ENCODE measurements at regions not wholly inside any gene's neighbourhood (a gene's known extent, or its start where the extent isn't known, plus 50 kb on each side); places are given as distances from the start of the nearest gene placed in this dataset.

DNA sequence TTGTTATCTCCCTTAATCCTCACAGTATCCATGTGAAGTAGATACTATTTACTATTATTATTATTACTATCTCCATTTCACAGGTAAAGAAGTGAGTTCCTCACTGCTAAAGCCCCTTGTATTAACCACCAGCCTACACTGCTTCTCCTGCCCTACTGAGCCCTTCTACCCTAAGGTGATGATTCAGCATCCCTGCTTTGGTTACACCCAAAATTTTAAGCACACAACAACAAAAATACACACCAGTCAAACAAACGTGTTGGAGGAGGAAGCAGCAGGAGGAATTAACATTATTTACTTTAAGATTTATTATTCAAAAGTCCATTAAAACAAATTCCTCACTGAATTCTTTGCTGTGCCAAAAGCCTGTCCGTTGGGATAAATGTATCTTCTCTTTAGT, 370.2 kb upstream of the BRINP1 start:
- Histone ChIP-seq H3K9me3 (ENCODE audit: control insufficient read depth, insufficient read depth, low read depth, low read length) (no peaks in the 10 kb centered on the region), H3K27ac (ENCODE audit: extremely low read depth, low read depth, low read length) (no peak overlapping the region), H3K4me1 (ENCODE audit: control insufficient read depth, insufficient read depth, low read length) (no peaks in the 10 kb centered on the region), H3K4me3 (ENCODE audit: low read depth, low read length) (no peak overlapping the region), H3K36me3 (ENCODE audit: control insufficient read depth in 2 of 2, insufficient read depth in 1 of 2, low read length in 2 of 2) (no peaks in the 10 kb centered on the region)
- POLR2A ChIA-PET: no interaction called here
- TF ChIP-seq, protein P1, sequence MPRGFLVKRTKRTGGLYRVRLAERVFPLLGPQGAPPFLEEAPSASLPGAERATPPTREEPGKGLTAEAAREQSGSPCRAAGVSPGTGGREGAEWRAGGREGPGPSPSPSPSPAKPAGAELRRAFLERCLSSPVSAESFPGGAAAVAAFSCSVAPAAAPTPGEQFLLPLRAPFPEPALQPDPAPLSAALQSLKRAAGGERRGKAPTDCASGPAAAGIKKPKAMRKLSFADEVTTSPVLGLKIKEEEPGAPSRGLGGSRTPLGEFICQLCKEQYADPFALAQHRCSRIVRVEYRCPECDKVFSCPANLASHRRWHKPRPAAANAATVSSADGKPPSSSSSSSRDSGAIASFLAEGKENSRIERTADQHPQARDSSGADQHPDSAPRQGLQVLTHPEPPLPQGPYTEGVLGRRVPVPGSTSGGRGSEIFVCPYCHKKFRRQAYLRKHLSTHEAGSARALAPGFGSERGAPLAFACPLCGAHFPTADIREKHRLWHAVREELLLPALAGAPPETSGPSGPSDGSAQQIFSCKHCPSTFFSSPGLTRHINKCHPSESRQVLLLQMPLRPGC (tag by site-specific recombination; IDR thresholded peaks at IDR 0.05): no peak
- TF ChIP-seq ZNF335 (tag by site-specific recombination; conservative IDR thresholded peaks at IDR 0.05) (no peak), ZNF530 (tag by site-specific recombination; IDR thresholded peaks at IDR 0.05; ENCODE audit: low read depth) (no peak), ZNF561 (tag by site-specific recombination; IDR thresholded peaks at IDR 0.05; ENCODE audit: borderline replicate concordance) (no peak), ZSCAN23 (tag by site-specific recombination; IDR thresholded peaks at IDR 0.05) (no peak), ZNF514 (tag by site-specific recombination; IDR thresholded peaks at IDR 0.05) (no peak), ZNF843 (tag by site-specific recombination; IDR thresholded peaks at IDR 0.05) (no peak), ZBTB21 (tag by site-specific recombination; IDR thresholded peaks at IDR 0.05) (no peak), MEIS1 (CRISPR knock-in tag; IDR thresholded peaks at IDR 0.05; ENCODE audit: borderline replicate concordance) (no peak), ZSCAN16 (tag by site-specific recombination; IDR thresholded peaks at IDR 0.05) (no peak)
- TF ChIP-seq, protein P2, sequence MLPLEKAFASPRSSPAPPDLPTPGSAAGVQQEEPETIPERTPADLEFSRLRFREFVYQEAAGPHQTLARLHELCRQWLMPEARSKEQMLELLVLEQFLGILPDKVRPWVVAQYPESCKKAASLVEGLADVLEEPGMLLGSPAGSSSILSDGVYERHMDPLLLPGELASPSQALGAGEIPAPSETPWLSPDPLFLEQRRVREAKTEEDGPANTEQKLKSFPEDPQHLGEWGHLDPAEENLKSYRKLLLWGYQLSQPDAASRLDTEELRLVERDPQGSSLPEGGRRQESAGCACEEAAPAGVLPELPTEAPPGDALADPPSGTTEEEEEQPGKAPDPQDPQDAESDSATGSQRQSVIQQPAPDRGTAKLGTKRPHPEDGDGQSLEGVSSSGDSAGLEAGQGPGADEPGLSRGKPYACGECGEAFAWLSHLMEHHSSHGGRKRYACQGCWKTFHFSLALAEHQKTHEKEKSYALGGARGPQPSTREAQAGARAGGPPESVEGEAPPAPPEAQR (tag by site-specific recombination; IDR thresholded peaks at IDR 0.05): no peak
- TF ChIP-seq, protein P3, sequence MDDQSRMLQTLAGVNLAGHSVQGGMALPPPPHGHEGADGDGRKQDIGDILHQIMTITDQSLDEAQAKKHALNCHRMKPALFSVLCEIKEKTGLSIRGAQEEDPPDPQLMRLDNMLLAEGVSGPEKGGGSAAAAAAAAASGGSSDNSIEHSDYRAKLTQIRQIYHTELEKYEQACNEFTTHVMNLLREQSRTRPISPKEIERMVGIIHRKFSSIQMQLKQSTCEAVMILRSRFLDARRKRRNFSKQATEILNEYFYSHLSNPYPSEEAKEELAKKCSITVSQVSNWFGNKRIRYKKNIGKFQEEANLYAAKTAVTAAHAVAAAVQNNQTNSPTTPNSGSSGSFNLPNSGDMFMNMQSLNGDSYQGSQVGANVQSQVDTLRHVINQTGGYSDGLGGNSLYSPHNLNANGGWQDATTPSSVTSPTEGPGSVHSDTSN (CRISPR knock-in tag; IDR thresholded peaks at IDR 0.05): no peak
- TF ChIP-seq, protein P4, sequence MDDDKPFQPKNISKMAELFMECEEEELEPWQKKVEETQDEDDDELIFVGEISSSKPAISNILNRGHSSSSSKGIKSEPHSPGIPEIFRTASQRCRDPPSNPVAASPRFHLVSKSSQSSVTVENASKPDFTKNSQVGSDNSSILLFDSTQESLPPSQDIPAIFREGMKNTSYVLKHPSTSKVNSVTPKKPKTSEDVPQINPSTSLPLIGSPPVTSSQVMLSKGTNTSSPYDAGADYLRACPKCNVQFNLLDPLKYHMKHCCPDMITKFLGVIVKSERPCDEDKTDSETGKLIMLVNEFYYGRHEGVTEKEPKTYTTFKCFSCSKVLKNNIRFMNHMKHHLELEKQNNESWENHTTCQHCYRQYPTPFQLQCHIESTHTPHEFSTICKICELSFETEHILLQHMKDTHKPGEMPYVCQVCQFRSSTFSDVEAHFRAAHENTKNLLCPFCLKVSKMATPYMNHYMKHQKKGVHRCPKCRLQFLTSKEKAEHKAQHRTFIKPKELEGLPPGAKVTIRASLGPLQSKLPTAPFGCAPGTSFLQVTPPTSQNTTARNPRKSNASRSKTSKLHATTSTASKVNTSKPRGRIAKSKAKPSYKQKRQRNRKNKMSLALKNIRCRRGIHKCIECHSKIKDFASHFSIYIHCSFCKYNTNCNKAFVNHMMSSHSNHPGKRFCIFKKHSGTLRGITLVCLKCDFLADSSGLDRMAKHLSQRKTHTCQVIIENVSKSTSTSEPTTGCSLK (tag by site-specific recombination; IDR thresholded peaks at IDR 0.05): no peak
- TF ChIP-seq, protein P5, sequence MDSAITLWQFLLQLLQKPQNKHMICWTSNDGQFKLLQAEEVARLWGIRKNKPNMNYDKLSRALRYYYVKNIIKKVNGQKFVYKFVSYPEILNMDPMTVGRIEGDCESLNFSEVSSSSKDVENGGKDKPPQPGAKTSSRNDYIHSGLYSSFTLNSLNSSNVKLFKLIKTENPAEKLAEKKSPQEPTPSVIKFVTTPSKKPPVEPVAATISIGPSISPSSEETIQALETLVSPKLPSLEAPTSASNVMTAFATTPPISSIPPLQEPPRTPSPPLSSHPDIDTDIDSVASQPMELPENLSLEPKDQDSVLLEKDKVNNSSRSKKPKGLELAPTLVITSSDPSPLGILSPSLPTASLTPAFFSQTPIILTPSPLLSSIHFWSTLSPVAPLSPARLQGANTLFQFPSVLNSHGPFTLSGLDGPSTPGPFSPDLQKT (IDR thresholded peaks at IDR 0.05; ENCODE audit: borderline replicate concordance, low read depth, low read length): no peak
- TF ChIP-seq, protein P6, sequence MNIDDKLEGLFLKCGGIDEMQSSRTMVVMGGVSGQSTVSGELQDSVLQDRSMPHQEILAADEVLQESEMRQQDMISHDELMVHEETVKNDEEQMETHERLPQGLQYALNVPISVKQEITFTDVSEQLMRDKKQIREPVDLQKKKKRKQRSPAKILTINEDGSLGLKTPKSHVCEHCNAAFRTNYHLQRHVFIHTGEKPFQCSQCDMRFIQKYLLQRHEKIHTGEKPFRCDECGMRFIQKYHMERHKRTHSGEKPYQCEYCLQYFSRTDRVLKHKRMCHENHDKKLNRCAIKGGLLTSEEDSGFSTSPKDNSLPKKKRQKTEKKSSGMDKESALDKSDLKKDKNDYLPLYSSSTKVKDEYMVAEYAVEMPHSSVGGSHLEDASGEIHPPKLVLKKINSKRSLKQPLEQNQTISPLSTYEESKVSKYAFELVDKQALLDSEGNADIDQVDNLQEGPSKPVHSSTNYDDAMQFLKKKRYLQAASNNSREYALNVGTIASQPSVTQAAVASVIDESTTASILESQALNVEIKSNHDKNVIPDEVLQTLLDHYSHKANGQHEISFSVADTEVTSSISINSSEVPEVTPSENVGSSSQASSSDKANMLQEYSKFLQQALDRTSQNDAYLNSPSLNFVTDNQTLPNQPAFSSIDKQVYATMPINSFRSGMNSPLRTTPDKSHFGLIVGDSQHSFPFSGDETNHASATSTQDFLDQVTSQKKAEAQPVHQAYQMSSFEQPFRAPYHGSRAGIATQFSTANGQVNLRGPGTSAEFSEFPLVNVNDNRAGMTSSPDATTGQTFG (tag by site-specific recombination; IDR thresholded peaks at IDR 0.05; ENCODE audit: borderline replicate concordance): no peak
- TF ChIP-seq, protein P7, sequence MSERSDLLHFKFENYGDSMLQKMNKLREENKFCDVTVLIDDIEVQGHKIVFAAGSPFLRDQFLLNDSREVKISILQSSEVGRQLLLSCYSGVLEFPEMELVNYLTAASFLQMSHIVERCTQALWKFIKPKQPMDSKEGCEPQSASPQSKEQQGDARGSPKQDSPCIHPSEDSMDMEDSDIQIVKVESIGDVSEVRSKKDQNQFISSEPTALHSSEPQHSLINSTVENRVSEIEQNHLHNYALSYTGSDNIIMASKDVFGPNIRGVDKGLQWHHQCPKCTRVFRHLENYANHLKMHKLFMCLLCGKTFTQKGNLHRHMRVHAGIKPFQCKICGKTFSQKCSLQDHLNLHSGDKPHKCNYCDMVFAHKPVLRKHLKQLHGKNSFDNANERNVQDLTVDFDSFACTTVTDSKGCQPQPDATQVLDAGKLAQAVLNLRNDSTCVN (tag by site-specific recombination; optimal IDR thresholded peaks at IDR 0.05): no peak
- TF ChIP-seq, protein P8, sequence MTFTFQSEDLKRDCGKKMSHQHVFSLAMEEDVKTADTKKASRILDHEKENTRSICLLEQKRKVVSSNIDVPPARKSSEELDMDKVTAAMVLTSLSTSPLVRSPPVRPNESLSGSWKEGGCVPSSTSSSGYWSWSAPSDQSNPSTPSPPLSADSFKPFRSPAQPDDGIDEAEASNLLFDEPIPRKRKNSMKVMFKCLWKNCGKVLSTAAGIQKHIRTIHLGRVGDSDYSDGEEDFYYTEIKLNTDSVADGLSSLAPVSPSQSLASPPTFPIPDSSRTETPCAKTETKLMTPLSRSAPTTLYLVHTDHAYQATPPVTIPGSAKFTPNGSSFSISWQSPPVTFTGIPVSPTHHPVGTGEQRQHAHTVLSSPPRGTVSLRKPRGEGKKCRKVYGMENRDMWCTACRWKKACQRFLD (tag by site-specific recombination; IDR thresholded peaks at IDR 0.05): no peak
- CTCF ChIA-PET: no interaction called here

All from HEK293 (cell line).